Activated CD4-positive, alpha-beta T cell treated with anti-CD3 and anti-CD28 coated beads for 24 hours (primary cell): ENCODE measurements at regions not wholly inside any gene's neighbourhood (a gene's known extent, or its start where the extent isn't known, plus 50 kb on each side); places are given as distances from the start of the nearest gene placed in this dataset.

Experiments
- DNase-seq, 2 donors: peaks; one replicate each; pipeline ENCODE4 v3.0.0-alpha.2; 2020; ENCODE audit warnings: low read depth in 2 of 2

DNA sequence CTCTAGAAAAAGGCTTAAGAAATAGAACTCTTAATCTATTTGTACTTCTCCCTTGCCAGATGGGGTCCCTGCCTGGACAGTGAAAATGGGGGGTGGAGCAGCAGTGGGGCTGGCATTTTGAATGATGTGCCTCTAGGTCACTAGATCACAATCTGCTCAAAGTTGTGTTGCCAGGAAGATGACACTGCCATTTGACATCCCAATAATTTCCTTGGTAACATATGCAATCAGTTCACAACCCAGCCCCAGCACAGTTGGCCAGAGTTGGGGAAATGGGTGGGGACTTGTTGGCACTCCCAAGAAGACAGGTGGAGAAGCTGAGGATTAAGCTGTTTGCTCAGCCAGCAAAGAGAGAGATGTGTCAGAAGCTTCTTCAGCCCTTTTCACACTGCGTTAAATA lies 558.3 kb upstream of the KLHL29 start:
- DNase-seq, result no peak

DNA sequence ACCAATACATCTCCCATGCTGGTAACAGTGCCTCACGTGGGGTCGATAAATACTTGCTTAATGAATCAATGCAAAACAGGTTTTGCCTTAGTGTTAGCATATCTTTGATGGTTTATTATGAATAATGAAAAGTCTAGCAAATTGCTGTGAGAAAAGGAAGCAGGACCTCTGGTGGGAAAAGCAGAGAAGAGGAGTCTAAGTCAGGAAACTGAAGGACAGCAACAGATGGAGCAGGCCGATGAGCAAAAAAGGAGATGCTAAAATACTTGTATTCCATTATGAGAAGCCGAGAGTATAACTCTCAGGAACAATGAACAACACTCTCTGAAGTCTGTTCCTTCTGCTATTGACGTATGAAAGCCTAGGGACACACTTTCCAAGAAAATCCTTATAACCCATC lies 555.2 kb upstream of the KLHL29 start:
- no peak for DNase-seq

DNA sequence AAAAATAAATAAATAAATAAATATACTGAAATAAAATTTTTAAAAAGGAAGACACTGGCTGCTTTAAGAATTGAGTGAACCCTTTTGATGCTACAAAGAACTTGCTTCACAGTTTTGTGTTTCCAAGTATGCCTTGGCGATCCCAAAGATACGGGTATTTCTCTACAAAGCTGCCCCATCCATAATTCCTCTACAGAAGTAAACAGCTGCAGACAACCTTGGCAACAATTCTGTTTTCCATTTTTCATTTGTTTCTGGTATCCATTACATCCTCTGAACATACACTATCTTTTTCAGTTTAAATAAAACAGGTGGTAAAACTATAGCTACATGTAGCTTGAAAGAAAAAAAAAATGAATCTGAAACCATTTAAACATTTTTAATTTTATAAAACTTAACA lies 552.8 kb upstream of the KLHL29 start:
- DNase-seq, result no peak

DNA sequence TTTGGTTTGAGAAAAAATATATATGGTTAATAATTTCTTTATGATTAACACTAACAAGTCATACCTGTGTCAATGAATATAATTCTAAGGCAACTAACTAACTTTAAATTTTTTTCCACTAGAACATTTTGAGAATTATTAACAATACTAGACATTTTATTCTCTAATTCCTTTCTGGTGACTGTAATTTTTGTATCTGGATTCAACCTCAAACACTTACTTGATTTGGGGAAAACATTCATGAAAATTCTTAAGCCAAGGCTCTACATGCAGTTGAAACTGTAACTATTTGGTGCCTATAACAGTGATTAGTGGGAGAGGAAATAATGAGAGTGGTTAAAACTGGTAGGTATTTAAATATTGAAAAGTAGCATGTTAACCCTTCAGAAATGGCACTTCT lies 546.5 kb upstream of the KLHL29 start:
- no peak for DNase-seq

DNA sequence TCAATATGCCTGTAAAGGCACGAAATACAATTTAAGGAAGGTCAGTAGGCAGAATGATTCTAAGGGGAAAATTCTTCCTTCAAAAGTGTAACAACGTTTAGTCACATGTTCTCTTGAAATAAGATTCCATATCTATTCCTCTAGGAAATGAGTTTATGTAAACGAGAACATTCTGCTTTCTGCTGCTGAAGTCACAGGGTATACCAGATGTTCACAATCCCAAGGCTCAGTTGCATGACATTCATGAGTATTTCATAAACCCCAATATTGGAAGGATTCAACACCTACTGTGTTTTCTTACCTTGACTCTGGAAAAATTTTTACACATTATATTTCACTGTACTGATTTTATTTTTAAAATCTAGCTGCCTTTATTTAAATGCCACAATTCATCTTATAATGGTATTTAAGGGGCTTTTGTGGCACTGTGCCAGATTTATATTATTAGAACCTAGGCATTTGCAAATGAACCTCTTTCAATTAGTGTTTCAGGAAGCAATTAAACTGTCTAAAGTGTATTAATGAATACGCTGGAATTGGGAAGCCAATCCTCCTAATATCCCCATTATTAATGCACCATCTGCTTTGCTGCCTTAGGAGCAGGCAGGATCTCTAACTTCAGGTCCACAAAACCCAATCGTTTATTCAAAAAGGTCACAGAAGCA lies 542.6 kb upstream of the KLHL29 start:
- no peak for DNase-seq

DNA sequence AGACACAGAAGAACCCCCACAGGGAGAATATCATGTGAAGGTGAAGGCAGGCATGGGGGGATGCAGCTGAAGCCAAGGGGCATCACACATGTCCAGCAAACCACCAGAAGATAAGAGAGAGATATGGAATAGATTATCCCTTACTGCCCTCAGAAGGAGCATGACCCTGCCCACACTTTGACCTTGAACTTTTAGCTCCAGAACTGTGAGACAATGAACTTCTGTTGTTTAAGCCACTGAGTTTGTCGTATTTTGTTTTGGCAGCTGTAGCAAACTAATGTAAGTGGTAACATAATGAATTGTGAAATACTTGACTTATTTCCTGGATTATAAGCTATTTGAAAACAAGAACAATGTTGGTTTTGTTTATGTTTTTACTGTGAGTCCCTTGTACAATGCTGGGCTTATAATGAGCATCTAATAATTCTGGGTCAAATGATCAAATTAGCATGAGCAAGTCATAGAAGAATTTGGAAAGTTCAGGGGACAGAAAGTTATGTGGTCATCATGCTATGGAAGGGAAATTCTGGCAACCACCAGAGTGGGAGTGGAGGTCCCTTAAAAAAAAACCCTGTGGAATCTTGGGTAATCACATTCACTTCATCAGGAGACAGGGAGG lies 541.0 kb upstream of the KLHL29 start:
- DNase-seq, result no peak

DNA sequence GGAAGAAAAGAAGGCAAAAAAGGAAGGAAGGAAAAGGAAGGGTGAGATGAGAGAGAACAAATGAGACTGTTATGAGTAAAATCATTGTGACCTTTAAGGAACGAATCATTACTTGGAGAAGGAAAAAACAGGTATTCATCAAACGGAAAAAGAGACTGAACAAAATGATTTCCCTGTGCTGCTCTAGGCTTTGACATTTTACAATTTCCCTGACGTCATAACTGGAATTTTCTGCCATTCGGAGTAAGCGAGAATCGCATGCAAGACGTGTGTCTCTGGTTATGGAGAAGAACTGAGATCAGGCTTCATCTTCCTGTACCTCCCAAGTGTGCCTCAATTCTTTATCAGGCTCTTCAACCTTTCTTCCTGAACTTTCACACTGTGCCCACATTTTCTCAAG lies 534.7 kb upstream of the KLHL29 start:
- no peak for DNase-seq

DNA sequence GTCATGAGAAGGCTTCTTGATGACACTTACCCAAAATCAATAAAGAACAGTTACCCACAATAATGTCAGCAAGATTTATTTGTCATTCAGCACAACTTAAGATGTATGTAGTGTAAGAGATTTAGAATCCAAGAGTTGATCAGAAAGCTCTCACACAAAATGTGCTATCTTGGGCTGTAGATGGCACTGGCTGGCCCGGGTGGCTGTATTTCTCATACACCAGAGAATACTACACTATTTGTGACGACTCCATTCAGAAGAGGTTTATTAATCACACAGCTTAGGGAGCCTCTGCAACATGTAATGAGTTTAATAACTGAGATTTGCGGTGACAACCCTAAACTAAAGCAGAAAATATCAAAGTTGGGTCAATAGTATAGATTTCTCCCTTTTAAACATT lies 530.4 kb upstream of the KLHL29 start:
- DNase-seq, result no peak

DNA sequence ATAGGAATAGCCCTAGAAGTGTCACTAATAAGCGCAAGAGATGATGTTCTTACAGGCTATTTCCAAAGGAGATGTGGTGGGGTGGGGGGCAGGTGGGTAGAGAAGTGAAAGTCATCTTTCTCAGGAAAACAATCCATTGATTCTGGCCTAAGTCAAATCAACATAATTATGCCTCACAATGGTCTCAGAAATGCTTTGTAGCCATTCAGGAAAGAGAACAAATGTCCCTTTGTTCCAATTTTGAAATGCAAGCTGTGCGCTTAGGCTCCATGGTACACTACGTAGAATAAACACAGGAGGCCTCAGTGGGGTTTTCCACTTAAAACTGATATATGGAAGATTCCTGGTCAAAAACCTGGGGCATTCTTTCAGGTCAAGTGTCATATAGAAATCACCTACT lies 529.9 kb upstream of the KLHL29 start:
- no peak for DNase-seq

DNA sequence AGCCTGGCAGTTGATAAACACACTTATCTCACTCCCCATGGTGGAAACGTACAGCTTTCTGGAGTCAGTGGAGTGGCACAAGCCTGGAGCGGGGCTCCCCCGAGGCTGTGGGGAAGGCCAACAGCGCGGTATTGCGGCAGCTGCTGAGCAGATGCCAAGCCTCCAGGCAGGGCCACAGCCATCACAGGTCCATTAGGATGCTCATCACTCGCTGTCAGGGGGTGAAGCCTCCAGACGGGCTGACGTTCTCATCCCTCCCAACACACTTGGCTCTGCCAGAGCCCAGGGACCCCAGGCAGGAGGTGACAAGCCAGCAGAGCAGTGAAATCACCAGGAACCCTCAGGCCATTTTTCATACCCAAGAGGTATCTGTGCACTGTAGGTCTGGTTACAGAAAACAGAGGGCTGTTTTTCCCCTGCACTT lies 529.2 kb upstream of the KLHL29 start:
- DNase-seq, result no peak

DNA sequence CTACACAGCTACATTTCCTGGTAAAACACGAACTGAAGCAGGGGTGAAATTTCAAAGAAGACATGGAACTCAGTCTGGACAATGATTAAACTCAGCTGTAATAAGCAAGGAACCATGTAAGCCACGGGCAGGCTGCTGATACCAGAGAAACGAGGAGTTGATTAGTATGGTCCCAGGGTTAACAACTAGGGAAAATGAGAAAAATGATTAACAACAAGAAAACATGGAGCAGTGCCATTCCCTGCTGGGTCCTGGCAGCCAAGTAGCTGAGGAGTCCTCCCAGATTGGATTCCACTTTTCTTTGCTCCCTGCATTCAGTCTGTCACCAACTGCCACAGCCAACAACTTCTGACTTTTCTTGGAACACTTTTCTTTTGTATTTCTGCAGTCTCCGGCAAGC lies 517.0 kb upstream of the KLHL29 start:
- no peak for DNase-seq

DNA sequence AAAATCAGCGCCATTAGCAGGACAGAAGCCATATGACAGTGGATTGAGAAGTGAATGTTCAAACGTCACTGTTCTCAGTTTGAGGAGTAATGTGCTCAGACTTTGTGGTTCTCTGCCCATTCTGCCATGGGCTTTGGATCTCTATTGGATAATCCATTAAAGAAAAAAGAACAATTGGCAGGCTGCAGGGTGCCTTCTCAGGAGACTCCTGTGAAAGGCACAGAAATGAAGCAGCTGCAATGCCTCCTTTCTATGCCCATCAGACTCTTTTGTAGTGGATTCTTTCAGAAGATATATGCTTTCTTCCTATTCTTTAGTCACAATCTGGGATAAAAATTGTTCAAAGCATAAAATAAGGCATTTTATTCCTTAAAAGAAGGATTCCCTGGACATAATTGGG lies 506.9 kb upstream of the KLHL29 start:
- no peak for DNase-seq

DNA sequence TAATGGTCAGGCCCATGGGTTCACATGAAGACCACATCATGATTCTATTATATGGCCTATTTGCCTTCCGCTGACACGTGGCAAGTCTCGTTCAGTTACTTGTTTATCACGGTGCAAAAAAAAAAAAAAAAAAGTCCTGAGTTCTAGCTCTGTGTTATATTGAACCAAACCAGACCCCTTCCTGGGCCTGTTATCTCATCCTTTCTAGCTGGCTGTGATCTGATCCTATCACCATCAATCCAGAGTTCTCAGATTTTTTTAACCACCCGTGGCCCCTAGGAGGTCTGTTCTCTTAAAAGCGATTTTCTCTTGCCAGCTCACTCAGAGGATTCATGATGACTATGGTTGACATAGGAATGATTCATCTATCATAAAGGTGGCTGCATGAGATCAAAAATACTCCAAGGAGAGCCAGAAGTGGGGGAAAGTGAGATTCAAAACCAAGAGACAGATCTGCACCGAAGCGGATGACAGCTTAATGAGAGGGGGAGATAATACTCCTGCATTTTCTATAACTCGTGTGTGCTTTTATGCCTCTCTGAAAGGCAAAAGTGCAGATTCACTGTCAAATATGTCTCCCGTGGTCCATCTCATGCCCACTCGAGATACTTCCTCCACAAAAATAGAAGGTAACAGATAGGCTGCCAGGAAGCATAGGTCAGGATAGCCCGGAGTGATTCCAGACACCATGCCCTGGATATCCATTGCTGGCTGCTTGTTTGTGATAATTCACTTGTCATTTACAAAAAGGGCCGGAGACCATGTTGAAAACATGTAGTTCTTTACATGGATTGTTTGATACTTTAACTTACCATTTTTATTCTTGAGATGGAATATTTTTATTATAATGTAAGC lies 505.7 kb upstream of the KLHL29 start:
- no peak for DNase-seq

DNA sequence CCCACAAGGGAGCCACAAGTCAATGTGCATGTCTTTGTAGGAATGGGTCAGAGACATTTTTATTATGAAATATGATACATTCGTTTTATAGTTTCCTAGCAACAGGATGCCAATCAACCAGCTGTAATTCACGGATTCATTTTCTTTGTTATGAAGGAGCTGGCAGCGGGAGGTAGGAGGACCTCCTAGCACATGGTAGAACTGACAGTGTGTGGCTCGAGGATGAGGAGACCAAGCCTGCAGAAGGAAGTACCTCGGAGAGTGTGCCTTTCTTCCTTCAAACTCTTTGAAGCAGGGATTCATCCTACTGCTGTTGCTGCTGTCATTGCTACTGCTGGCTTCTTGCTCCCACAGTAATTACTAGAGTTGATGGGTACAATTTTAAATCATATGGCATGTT lies 504.8 kb upstream of the KLHL29 start:
- DNase-seq, result no peak

DNA sequence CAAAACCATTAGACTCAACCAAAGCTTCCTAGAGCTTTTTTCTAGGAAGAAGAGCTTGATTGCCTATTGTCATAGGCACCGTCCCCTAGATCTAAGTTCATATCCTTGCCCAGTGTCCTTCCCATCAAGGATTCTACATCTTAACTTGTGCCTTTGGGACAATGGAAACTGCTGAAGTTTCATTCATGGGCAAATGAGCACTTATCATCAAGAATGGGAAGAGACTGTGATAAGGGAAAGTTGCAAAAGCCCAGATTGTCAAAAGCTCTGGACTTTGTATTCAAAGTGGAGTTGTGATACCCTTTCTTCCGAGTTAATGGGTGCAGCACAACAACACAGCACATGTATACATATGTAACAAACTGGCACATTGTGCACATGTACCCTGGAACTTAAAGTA lies 503.0 kb upstream of the KLHL29 start:
- DNase-seq, result no peak

DNA sequence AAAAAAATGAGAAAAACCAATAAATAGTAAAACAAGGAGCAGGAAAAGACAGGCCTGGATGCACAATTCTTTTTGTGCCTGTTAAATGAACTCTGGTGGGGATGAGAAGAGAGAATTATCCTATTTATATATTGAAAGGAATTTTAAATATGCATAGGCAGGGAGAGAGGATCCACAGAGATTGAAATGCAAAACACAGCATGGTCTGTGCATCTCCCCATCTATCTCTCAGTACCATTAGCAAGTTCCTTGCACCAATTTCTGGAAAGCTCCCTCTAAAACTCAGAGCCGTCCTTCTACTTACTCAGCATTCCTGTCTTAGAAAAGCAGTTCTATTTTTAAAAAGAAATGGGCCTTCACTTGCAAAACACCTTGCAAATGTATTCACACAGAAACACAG lies 502.3 kb upstream of the KLHL29 start:
- no peak for DNase-seq

DNA sequence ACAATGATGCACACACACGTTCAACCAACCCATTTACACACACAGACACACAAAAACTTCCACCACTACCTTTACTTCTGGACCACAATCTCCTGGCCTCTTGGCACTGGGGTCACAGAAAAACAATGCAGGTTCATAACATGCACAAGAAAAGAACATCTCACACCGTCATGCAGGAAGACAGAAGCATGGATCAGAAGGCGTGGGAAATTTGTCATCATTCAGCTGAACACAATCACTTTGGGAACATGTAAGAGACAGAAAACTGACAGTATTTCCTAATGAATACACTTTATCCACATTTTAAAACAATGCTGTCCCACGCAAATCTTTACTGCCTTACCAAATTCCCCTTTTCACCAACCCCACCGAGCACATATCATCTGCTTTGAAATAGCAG lies 501.9 kb upstream of the KLHL29 start:
- no peak for DNase-seq

DNA sequence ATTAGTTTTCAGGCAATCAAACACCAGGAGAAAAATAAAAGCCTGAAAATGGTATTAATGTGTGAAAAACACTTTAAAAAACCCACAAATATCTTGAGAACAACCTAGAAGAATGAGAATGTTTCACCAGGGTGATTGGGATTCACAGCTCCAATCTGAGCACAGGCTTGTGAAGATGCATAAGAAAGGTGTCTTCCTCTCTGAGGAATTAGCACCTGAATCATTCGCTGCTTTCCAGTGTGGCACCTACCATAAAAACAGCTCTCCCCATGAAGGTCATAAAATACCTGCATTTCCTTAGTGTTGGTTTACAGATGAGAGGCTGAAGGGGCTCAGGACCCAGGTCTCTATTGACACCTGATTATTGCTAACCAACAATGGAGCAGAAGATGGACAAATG lies 499.7 kb upstream of the KLHL29 start:
- DNase-seq, result no peak

DNA sequence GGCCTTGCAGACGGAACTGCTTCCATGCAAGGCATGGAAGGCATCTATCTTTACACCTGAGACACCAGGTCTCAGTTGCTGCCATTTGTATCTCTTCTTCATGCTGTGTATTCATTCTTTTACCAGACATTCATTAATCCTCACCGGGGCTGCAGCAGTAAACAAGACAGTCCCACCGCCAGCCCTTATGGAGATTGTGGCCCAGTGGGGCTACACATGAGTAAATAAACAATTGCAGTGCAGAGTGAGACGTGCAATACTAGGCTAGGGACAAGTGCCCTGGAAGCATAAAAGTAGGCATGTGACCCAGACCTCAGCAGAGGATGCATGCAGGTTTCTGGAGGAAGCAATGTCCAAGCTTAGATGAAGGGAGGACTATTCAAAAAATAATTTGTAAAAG lies 497.6 kb upstream of the KLHL29 start:
- DNase-seq, result no peak

DNA sequence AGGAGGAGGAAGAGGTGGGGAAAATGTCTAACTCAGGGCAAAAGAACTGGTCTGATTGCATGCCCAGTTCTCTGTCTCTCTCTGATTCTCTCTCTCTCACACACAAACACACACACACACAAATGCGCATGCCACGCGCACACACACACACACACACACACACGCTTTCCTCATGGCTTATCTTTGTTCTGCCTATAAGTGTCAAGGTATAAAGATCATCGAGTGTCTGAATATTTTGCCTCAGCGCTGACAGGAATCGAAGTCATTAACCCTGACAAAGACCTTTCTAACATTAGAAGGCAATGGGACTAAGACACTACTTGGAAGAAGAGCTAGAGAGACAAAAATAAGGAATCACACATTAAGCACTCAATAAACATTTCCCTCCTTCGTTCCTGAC lies 497.1 kb upstream of the KLHL29 start:
- no peak for DNase-seq

DNA sequence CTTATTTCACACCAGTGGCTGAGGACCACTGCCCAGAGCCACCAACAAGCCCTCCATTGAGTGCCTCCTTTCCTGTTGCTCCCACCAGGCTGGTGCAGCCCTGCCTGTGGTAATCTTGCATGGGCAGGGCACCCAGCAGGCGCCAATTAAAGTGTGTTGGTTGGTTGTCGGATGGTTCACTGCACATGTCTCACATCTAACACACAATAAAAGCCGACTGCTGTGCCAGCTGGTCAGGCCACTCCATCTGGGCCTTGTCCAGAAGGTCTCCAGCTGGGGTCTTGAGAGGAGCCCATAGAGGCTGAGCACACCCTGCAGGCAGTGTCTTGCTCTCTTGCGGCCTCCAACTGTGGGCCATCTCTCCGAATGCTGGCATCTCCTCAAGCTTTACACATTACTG lies 494.8 kb upstream of the KLHL29 start:
- DNase-seq, result no peak

DNA sequence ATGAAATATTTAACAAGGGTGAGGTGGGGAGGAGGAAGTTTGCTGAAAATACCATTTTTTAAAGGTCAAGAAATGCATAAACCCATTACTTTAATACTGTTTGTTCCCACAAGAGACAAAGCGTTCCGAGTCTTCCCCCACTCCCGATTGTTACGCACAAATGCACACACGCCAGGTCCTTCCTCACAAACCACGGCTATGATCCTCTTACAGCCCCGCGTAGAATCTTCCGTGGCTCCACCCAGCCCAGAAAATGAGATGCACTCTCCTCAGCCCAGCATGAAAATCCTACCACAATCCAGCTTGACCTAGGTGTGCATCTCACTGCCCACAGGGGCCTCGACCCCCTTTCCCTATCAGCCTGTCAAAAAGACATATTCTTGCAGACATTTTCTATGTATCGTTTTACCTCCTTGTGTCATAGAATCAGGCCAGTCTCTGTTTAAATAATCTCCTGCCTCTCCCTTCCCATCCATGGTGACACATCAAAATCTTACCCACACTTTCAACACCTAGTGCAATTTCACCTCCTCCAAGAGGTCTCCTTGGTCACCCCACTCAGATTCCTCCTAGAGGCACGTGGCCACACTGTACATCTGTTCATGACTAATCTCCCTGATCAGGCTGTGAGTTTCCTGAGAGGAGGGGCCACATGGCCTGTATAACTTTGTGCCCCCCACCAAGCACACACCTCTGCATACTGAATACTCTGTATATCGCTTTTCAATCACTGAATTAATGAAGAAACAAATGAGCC lies 491.0 kb upstream of the KLHL29 start:
- no peak for DNase-seq
